Aorta (tissue), 5 donors: ENCODE measurements at regions not wholly inside any gene's neighbourhood (a gene's known extent, or its start where the extent isn't known, plus 50 kb on each side); places are given as distances from the start of the nearest gene placed in this dataset.
"Not testable (repeated sequence)": the region's sequence is repeated elsewhere in the genome, so short reads cannot be mapped to it uniquely, and the experiment has no call there.

ENCODE experiments used
- ATAC-seq: fragments of 200-7000 bp; cut with Tn5 transposase; one replicate; pipeline ENCODE4 v1.9.1; 2022; ENCODE audit warnings: moderate library complexity; ENCODE audit not compliant: low FRiP score
- DNase-seq, 2 donors: peaks; one replicate each; pipeline ENCODE4 v3.0.0-alpha.2; 2020
- H3K27ac ChIP-seq, 2 donors: one replicate each; pipeline ENCODE4 v1.5.1; 2013; ENCODE audit warnings: low read length in 2 of 2, mild to moderate bottlenecking in 2 of 2, moderate library complexity in 2 of 2, control low read depth in 1 of 2, inconsistent platforms in 1 of 2, low read depth in 1 of 2
- H3K27me3 ChIP-seq, 2 donors: one replicate each; pipeline ENCODE4 v1.6.1; 2013; ENCODE audit warnings: control low read depth in 1 of 2, low read length in 1 of 2, mild to moderate bottlenecking in 1 of 2, moderate library complexity in 1 of 2; ENCODE audit not compliant: insufficient read depth in 2 of 2, control insufficient read depth in 1 of 2
- H3K36me3 ChIP-seq, 2 donors: one replicate each; pipeline ENCODE4 v1.6.1; 2013; ENCODE audit warnings: control low read depth in 1 of 2, low read length in 1 of 2, mild to moderate bottlenecking in 1 of 2; ENCODE audit not compliant: insufficient read depth in 2 of 2, control insufficient read depth in 1 of 2
- H3K4me1 ChIP-seq, 2 donors: one replicate each; pipeline ENCODE4 v1.6.1; 2013; ENCODE audit warnings: low read length in 2 of 2, control low read depth in 1 of 2, mild to moderate bottlenecking in 1 of 2, moderate library complexity in 1 of 2; ENCODE audit not compliant: insufficient read depth in 2 of 2, control insufficient read depth in 1 of 2
- H3K4me3 ChIP-seq, 2 donors: one replicate each; pipeline ENCODE4 v1.5.1; 2013; ENCODE audit warnings: low read length in 2 of 2, control low read depth in 1 of 2, mild to moderate bottlenecking in 1 of 2
- H3K9me3 ChIP-seq: one replicate; pipeline ENCODE4 v1.6.1; 2013; ENCODE audit warnings: mild to moderate bottlenecking, low read length; ENCODE audit not compliant: control insufficient read depth
- WGBS, 2 donors: extraction: QIAGEN DNeasy Blood & Tissue Kit; methylation state at CpG; one replicate each; pipeline ENCODE4 v1.1.7; 2013; 5-methylcytosine and 5-hydroxymethylcytosine counted together
- intact Hi-C, 2 donors: fragments of 100-400 bp; cut with DNase I; formaldehyde crosslinking; loops; one replicate each; pipeline versions ENCODE4 v1.14.2 to v1.15.0; 2022
- donor health status: healthy with polysubstance abuse.
- donor health status: Bipolar disorder and iron deficiency.
- donor health status: DM: no; HTN: no; CAD: no.
- donor health status: DM: no; HTN: no; CAD: no.
- donor health status: DM: yes; HTN: yes; CAD: no.

GRCh38 chr7:80002865-80003264 lies 131.8 kb upstream of the GNAI1 start:
- Histone ChIP-seq H3K9me3 (peaks cover 1% of the 10 kb centered on the region), H3K36me3 (no peaks in the 10 kb centered on the region), H3K4me3 (no peak overlapping the region), H3K4me1 (no peaks in the 10 kb centered on the region), H3K27me3 (no peaks in the 10 kb centered on the region), H3K27ac (no peak overlapping the region)
- no peak for ATAC-seq
- intact Hi-C loops = no loop called here
- 18 to 23% methylated on average over 2 of the region's 2 CpGs for WGBS, 2 donors
- no peak for DNase-seq

GRCh38 chr7:79998363-79998762 lies 136.3 kb upstream of the GNAI1 start:
- WGBS, 2 donors = 6 to 13% methylated on average over 1 of the region's 1 CpG
- no peak for ATAC-seq

GRCh38 chr7:79997345-79997744 lies 137.3 kb upstream of the GNAI1 start:
- Histone ChIP-seq H3K4me3 (no peak overlapping the region), H3K27ac (no peak overlapping the region), H3K27me3 (no peaks in the 10 kb centered on the region), H3K36me3 (no peaks in the 10 kb centered on the region), H3K9me3 (no peaks in the 10 kb centered on the region), H3K4me1 (no peaks in the 10 kb centered on the region)
- WGBS, 2 donors = 89 to 93% methylated on average over 1 of the region's 1 CpG
- DNase-seq = no peak
- no peak for ATAC-seq
- intact Hi-C loops = no loop called here

More at GRCh38 chr7:79998363-79998762, 136.3 kb upstream of the GNAI1 start:
- Histone ChIP-seq H3K4me3 (no peak overlapping the region), H3K4me1 (no peaks in the 10 kb centered on the region), H3K9me3 (no peaks in the 10 kb centered on the region), H3K27me3 (no peaks in the 10 kb centered on the region), H3K36me3 (no peaks in the 10 kb centered on the region), H3K27ac (no peak overlapping the region)
- DNase-seq = no peak
- intact Hi-C loops = no loop called here

GRCh38 chr7:79995741-79996140 lies 138.9 kb upstream of the GNAI1 start:
- intact Hi-C loops, H3K36me3 ChIP-seq, H3K27me3 ChIP-seq, DNase-seq, H3K9me3 ChIP-seq, ATAC-seq, H3K4me1 ChIP-seq, H3K27ac ChIP-seq, H3K4me3 ChIP-seq: not testable (repeated sequence)
- WGBS, 2 donors = 90 to 91% methylated on average over 3 of the region's 3 CpGs

- Histone ChIP-seq H3K4me1 (no peaks in the 10 kb centered on the region), H3K9me3 (no peaks in the 10 kb centered on the region), H3K36me3 (no peaks in the 10 kb centered on the region), H3K27me3 (no peaks in the 10 kb centered on the region), H3K4me3 (no peak overlapping the region), H3K27ac (no peak overlapping the region)
- DNase-seq = no peak
- ATAC-seq = no peak
- 51 to 66% methylated on average over 1 of the region's 1 CpG for WGBS, 2 donors
- intact Hi-C loops = no loop called here
Measured at GRCh38 chr7:79988653-79989052, 146.0 kb upstream of the GNAI1 start.

- H3K27me3 ChIP-seq = no peaks in the 10 kb centered on the region
- intact Hi-C loops = no loop called here
- H3K9me3 ChIP-seq = no peaks in the 10 kb centered on the region
- no peak for DNase-seq
- no peak overlapping the region for H3K4me3 ChIP-seq
- H3K4me1 ChIP-seq = no peaks in the 10 kb centered on the region
- no peak overlapping the region for H3K27ac ChIP-seq
- 49 to 59% methylated on average over 2 of the region's 2 CpGs for WGBS, 2 donors
- ATAC-seq = no peak
- no peaks in the 10 kb centered on the region for H3K36me3 ChIP-seq
Measured at GRCh38 chr7:79984210-79984609, 150.4 kb upstream of the GNAI1 start.

GRCh38 chr7:79982141-79982770 lies 152.4 kb upstream of the GNAI1 start:
- Histone ChIP-seq H3K9me3 (no peaks in the 10 kb centered on the region), H3K27ac (no peak overlapping the region), H3K4me1 (no peaks in the 10 kb centered on the region), H3K36me3 (no peaks in the 10 kb centered on the region), H3K4me3 (no peak overlapping the region), H3K27me3 (no peaks in the 10 kb centered on the region)
- intact Hi-C loops = no loop called here
- 41 to 53% methylated on average over 2 of the region's 2 CpGs for WGBS, 2 donors
- ATAC-seq (no peak), DNase-seq (no peak)

- intact Hi-C loops = no loop called here
- ATAC-seq = no peak
Measured at GRCh38 chr7:79980376-79980775, 154.3 kb upstream of the GNAI1 start.

GRCh38 chr7:79979437-79979836 lies 155.2 kb upstream of the GNAI1 start:
- Histone ChIP-seq H3K4me3 (no peak overlapping the region), H3K4me1 (no peaks in the 10 kb centered on the region), H3K27ac (no peak overlapping the region), H3K27me3 (no peaks in the 10 kb centered on the region), H3K9me3 (peaks cover 3% of the 10 kb centered on the region), H3K36me3 (no peaks in the 10 kb centered on the region)
- intact Hi-C loops = no loop called here
- WGBS, 2 donors = 79 to 91% methylated on average over 2 of the region's 2 CpGs
- ATAC-seq (no peak), DNase-seq (no peak)

More at GRCh38 chr7:79980376-79980775, 154.3 kb upstream of the GNAI1 start:
- 7 to 8% methylated on average over 1 of the region's 1 CpG for whole genome bisulfite sequencing, 2 donors
- H3K9me3 ChIP-seq = peaks cover 3% of the 10 kb centered on the region
- no peaks in the 10 kb centered on the region for H3K36me3 ChIP-seq
- H3K27ac ChIP-seq = no peak overlapping the region
- no peaks in the 10 kb centered on the region for H3K27me3 ChIP-seq
- DNase-seq = no peak
- no peaks in the 10 kb centered on the region for H3K4me1 ChIP-seq
- H3K4me3 ChIP-seq = no peak overlapping the region
